Sigmoid colon (tissue), 4 donors: ENCODE measurements at regions not wholly inside any gene's neighbourhood (a gene's known extent, or its start where the extent isn't known, plus 50 kb on each side); places are given as distances from the start of the nearest gene placed in this dataset.

Experiments
- POLR2A ChIP-seq, 2 donors: fragments of 450-650 bp; IDR thresholded peaks; one replicate each; pipeline ENCODE4 v1.6.1; 2016; ENCODE audit warnings: antibody characterized with exemption in 2 of 2, mild to moderate bottlenecking in 2 of 2, moderate library complexity in 2 of 2
- POLR2AphosphoS5 ChIP-seq, 4 donors: sonication (generic); formaldehyde crosslinking; IDR thresholded peaks; one replicate each; pipeline ENCODE4 v1.6.1; 2017; ENCODE audit warnings: antibody characterized with exemption in 4 of 4
- TF ChIP-seq, protein P1 (sequence below), 4 experiments: fragments of 450-650 bp in 3 of 4; fragments of 200-600 bp in 1 of 4; IDR thresholded peaks; one replicate each; pipeline ENCODE4 v1.5.1; 2016 to 2019; ENCODE audit warnings: antibody characterized with exemption in 4 of 4, mild to moderate bottlenecking in 3 of 4, moderate library complexity in 2 of 4

DNA sequence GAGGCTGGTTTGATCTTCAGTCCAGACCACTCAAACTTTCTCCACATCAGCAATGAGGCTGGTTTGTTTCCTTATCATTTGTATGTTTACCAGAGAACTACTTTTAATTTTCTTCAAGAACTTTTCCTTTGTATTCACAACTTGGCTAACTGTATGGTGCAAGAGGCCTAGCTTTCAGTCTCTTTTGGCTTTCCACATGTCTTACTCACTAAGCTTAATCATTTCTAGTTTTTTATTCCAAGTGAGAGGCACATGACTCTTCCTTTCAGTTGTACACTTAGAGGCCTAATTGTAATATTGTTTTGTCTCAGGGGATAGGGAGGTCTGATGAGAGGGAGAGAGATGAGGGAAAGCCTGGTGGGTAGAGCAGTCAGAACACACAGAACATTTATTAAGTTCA lies 554.0 kb upstream of the ARRDC3 start:
- TF ChIP-seq POLR2A (IDR thresholded peaks at IDR 0.05) (no peak), POLR2AphosphoS5 (IDR thresholded peaks at IDR 0.05) (no peak)
- TF ChIP-seq, protein P1, sequence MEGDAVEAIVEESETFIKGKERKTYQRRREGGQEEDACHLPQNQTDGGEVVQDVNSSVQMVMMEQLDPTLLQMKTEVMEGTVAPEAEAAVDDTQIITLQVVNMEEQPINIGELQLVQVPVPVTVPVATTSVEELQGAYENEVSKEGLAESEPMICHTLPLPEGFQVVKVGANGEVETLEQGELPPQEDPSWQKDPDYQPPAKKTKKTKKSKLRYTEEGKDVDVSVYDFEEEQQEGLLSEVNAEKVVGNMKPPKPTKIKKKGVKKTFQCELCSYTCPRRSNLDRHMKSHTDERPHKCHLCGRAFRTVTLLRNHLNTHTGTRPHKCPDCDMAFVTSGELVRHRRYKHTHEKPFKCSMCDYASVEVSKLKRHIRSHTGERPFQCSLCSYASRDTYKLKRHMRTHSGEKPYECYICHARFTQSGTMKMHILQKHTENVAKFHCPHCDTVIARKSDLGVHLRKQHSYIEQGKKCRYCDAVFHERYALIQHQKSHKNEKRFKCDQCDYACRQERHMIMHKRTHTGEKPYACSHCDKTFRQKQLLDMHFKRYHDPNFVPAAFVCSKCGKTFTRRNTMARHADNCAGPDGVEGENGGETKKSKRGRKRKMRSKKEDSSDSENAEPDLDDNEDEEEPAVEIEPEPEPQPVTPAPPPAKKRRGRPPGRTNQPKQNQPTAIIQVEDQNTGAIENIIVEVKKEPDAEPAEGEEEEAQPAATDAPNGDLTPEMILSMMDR (IDR thresholded peaks at IDR 0.05): no peak
